ENCODE measurements at regions not wholly inside any gene's neighbourhood (a gene's known extent, or its start where the extent isn't known, plus 50 kb on each side); places are given as distances from the start of the nearest gene placed in this dataset.
A peak's percentile ranks its signal among the peaks of the same experiment; 100 is the strongest.

GRCh38 chr13:105333416-105333815 lies 1202.0 kb downstream of the EFNB2 start:
- Histone ChIP-seq H4K8ac (ENCODE audit: low read depth in 2 of 2, low read length in 2 of 2) (peak overlapping the region; percentile 81 to 84), H3K56ac (ENCODE audit: extremely low read depth, insufficient read depth, low read length) (peak overlapping the region; percentile 33; the same call in 1 of the 2 replicates), H3K79me1 (ENCODE audit: low read depth in 1 of 2, low read length in 2 of 2) (no peaks in the 10 kb centered on the region), H2AFZ (replicated peaks; ENCODE audit: low read length, poor library complexity) (peak overlapping the region; percentile 68), H2BK20ac (ENCODE audit: low read depth, low read length) (peak overlapping the region; percentile 96), H3K9me3 (ENCODE audit: control insufficient read depth, insufficient read depth, low read length) (peaks cover 3% of the 10 kb centered on the region; the same call in 1 of the 2 replicates), H4K20me1 (ENCODE audit: insufficient read depth, low read length) (no peaks in the 10 kb centered on the region), H2AK5ac (ENCODE audit: low read depth, low read length) (peak overlapping the region; percentile 77), H3K27ac (ENCODE audit: insufficient read depth, low read length) (peak overlapping the region; percentile 72), H4K91ac (ENCODE audit: insufficient read depth, low read depth, low read length) (peak overlapping the region; percentile 89), H3K27me3 (ENCODE audit: control insufficient read depth, insufficient read depth, low read length) (no peaks in the 10 kb centered on the region), H4K5ac (ENCODE audit: low read depth, low read length) (peak overlapping the region; percentile 83), H3K14ac (replicated peaks; ENCODE audit: low read depth, low read length) (peak overlapping the region; percentile 82), H3K4me3 (ENCODE audit: insufficient read depth, low read depth, low read length) (no peak overlapping the region), H2BK15ac (ENCODE audit: low read depth, low read length) (peak overlapping the region; percentile 60), H3K4me2 (ENCODE audit: low read depth, low read length) (peak overlapping the region; percentile 10; the same call in 1 of the 2 replicates), H3K9me1 (ENCODE audit: insufficient read depth, low read length) (peaks cover 9% of the 10 kb centered on the region), H3K18ac (ENCODE audit: low read depth, low read length) (peak overlapping the region; percentile 98), H3K36me3 (ENCODE audit: control insufficient read depth, insufficient read depth, low read length) (no peaks in the 10 kb centered on the region), H2BK5ac (ENCODE audit: low read depth, low read length, poor library complexity, severe bottlenecking) (peak overlapping the region; percentile 82), H3K4me1 (ENCODE audit: control insufficient read depth, insufficient read depth, low read length) (peaks cover 18% of the 10 kb centered on the region), H3K23ac (ENCODE audit: low read depth, low read length) (peak overlapping the region; percentile 55), H3K9ac (ENCODE audit: low read depth, low read length) (no peak overlapping the region), H3K4ac (ENCODE audit: low read depth, low read length) (peak overlapping the region; percentile 87), H2AK9ac (replicated peaks; ENCODE audit: low read depth, low read length, poor library complexity) (no peak overlapping the region), H2BK120ac (ENCODE audit: low read depth, low read length) (peak overlapping the region; percentile 98)
- POLR2A ChIA-PET (ENCODE audit: unreplicated experiment): no interaction called here
- DNase-seq: peak; percentile 29
- CTCF ChIA-PET: no interaction called here
- no TSS peak for BruUV-seq (replicated peaks)
- no peak for TF ChIP-seq MXI1 (IDR thresholded peaks at IDR 0.05; ENCODE audit: borderline replicate concordance, low read depth, low read length)
- no peak for TF ChIP-seq NFE2L2 (IDR thresholded peaks at IDR 0.05; ENCODE audit: low read depth, low read length)
- no peak for TF ChIP-seq ELK1 (IDR thresholded peaks at IDR 0.05; ENCODE audit: borderline replicate concordance, low read depth, low read length)
- TF ChIP-seq USF2 (IDR thresholded peaks at IDR 0.05; ENCODE audit: low read depth, low read length): no peak
- no peak for TF ChIP-seq CHD1 (IDR thresholded peaks at IDR 0.05; ENCODE audit: low read depth, low read length)
- TF ChIP-seq MAZ (IDR thresholded peaks at IDR 0.05; ENCODE audit: borderline replicate concordance, low read depth, low read length): no peak
- no peak for TF ChIP-seq MAFK (IDR thresholded peaks at IDR 0.05; ENCODE audit: low read depth, low read length)
- TF ChIP-seq RAD21 (IDR thresholded peaks at IDR 0.05; ENCODE audit: low read length): no peak
- TF ChIP-seq RFX5 (IDR thresholded peaks at IDR 0.05; ENCODE audit: low read depth, low read length): no peak
- in situ Hi-C loops (cut with MboI; ENCODE audit: low sequenced_read_pairs) (loop anchor here (25.0 kb wide), 1 partner anchor 1204 kb away; the partner anchor contains the start of gene EFNB2), intact Hi-C loops (cut with micrococcal nuclease) (loop anchor here (10.0 kb wide), 1 partner anchor 821 kb away; no protein-coding TSS in a partner anchor), dilution Hi-C loops (cut with HindIII; ENCODE audit: low sequenced_read_pairs, unreplicated experiment) (no loop called here)
- ATAC-seq (ENCODE audit: low read depth): peak; percentile 8; the same call in 1 of the 2 replicates
- no CpG with 5 or more reads among the region's 5 CpGs for WGBS, 2 experiments (ENCODE audit: extremely low coverage in 2 of 2, insufficient read length in 1 of 2)

All from IMR-90 (cell line).